ENCODE measurements at regions not wholly inside any gene's neighbourhood (a gene's known extent, or its start where the extent isn't known, plus 50 kb on each side); places are given as distances from the start of the nearest gene placed in this dataset.

GRCh38 chr5:62942384-62942783 is 363.8 kb downstream of the LRRC70 start:
- no peaks in the 10 kb centered on the region for H3K36me3 ChIP-seq (ENCODE audit: insufficient read depth, low read length)
- no peak overlapping the region for H3K9ac ChIP-seq (ENCODE audit: low read depth, low read length)
- 89% methylated on average over 4 of the region's 4 CpGs for WGBS
- no peaks in the 10 kb centered on the region for H3K27me3 ChIP-seq (ENCODE audit: insufficient read depth, low read length)
- H3K9me3 ChIP-seq (ENCODE audit: insufficient read depth, low read depth, low read length) = no peaks in the 10 kb centered on the region
- no peak overlapping the region for H3K4me3 ChIP-seq (ENCODE audit: low read length)
- no peak overlapping the region for H3K27ac ChIP-seq (ENCODE audit: low read depth, low read length)
- 0 out of 2 replicates have a peak, but pooled peaks cover 3% of the 10 kb centered on the region for H3K4me1 ChIP-seq (ENCODE audit: insufficient read depth, low read length)

GRCh38 chr5:62938927-62939326 is 360.3 kb downstream of the LRRC70 start:
- H3K4me1 ChIP-seq (ENCODE audit: insufficient read depth, low read length) = 0 out of 2 replicates have a peak, but pooled peaks cover 3% of the 10 kb centered on the region
- no peak overlapping the region for H3K9ac ChIP-seq (ENCODE audit: low read depth, low read length)
- no peaks in the 10 kb centered on the region for H3K36me3 ChIP-seq (ENCODE audit: insufficient read depth, low read length)
- no peak overlapping the region for H3K4me3 ChIP-seq (ENCODE audit: low read length)
- no peak overlapping the region for H3K27ac ChIP-seq (ENCODE audit: low read depth, low read length)
- WGBS = 68% methylated on average over 3 of the region's 3 CpGs
- H3K9me3 ChIP-seq (ENCODE audit: insufficient read depth, low read depth, low read length) = no peaks in the 10 kb centered on the region
- H3K27me3 ChIP-seq (ENCODE audit: insufficient read depth, low read length) = no peaks in the 10 kb centered on the region

- Histone ChIP-seq H3K9me3 (ENCODE audit: insufficient read depth, low read depth, low read length) (no peaks in the 10 kb centered on the region), H3K4me1 (ENCODE audit: insufficient read depth, low read length) (0 out of 2 replicates have a peak, but pooled peaks cover 3% of the 10 kb centered on the region), H3K27ac (ENCODE audit: low read depth, low read length) (no peak overlapping the region), H3K36me3 (ENCODE audit: insufficient read depth, low read length) (no peaks in the 10 kb centered on the region), H3K27me3 (ENCODE audit: insufficient read depth, low read length) (no peaks in the 10 kb centered on the region), H3K4me3 (ENCODE audit: low read length) (no peak overlapping the region), H3K9ac (ENCODE audit: low read depth, low read length) (no peak overlapping the region)
- 87% methylated on average over 3 of the region's 3 CpGs for WGBS
Observed at GRCh38 chr5:62937661-62938558, 359.3 kb downstream of the LRRC70 start.

- Histone ChIP-seq H3K4me1 (ENCODE audit: insufficient read depth, low read length) (0 out of 2 replicates have a peak, but pooled peaks cover 3% of the 10 kb centered on the region), H3K27ac (ENCODE audit: low read depth, low read length) (no peak overlapping the region), H3K9ac (ENCODE audit: low read depth, low read length) (no peak overlapping the region), H3K4me3 (ENCODE audit: low read length) (no peak overlapping the region), H3K27me3 (ENCODE audit: insufficient read depth, low read length) (no peaks in the 10 kb centered on the region), H3K9me3 (ENCODE audit: insufficient read depth, low read depth, low read length) (no peaks in the 10 kb centered on the region), H3K36me3 (ENCODE audit: insufficient read depth, low read length) (no peaks in the 10 kb centered on the region)
- WGBS = 85% methylated on average over 3 of the region's 3 CpGs
Observed at GRCh38 chr5:62935660-62936059, 357.0 kb downstream of the LRRC70 start.

- WGBS = 95% methylated on average over 1 of the region's 1 CpG
- Histone ChIP-seq H3K9ac (ENCODE audit: low read depth, low read length) (no peak overlapping the region), H3K9me3 (ENCODE audit: insufficient read depth, low read depth, low read length) (no peaks in the 10 kb centered on the region), H3K4me3 (ENCODE audit: low read length) (no peak overlapping the region), H3K27ac (ENCODE audit: low read depth, low read length) (no peak overlapping the region), H3K4me1 (ENCODE audit: insufficient read depth, low read length) (0 out of 2 replicates have a peak, but pooled peaks cover 3% of the 10 kb centered on the region), H3K27me3 (ENCODE audit: insufficient read depth, low read length) (no peaks in the 10 kb centered on the region), H3K36me3 (ENCODE audit: insufficient read depth, low read length) (no peaks in the 10 kb centered on the region)
Observed at GRCh38 chr5:62934319-62934718, 355.7 kb downstream of the LRRC70 start.

GRCh38 chr5:62933261-62933660 is 354.6 kb downstream of the LRRC70 start:
- no peaks in the 10 kb centered on the region for H3K36me3 ChIP-seq (ENCODE audit: insufficient read depth, low read length)
- H3K4me1 ChIP-seq (ENCODE audit: insufficient read depth, low read length) = no peaks in the 10 kb centered on the region
- H3K9me3 ChIP-seq (ENCODE audit: insufficient read depth, low read depth, low read length) = no peaks in the 10 kb centered on the region
- 90% methylated on average over 3 of the region's 3 CpGs for WGBS
- H3K27me3 ChIP-seq (ENCODE audit: insufficient read depth, low read length) = no peaks in the 10 kb centered on the region
- no peak overlapping the region for H3K27ac ChIP-seq (ENCODE audit: low read depth, low read length)
- no peak overlapping the region for H3K4me3 ChIP-seq (ENCODE audit: low read length)
- H3K9ac ChIP-seq (ENCODE audit: low read depth, low read length) = no peak overlapping the region

GRCh38 chr5:62931153-62931950 is 352.7 kb downstream of the LRRC70 start:
- Histone ChIP-seq H3K4me3 (ENCODE audit: low read length) (no peak overlapping the region), H3K27ac (ENCODE audit: low read depth, low read length) (no peak overlapping the region), H3K9ac (ENCODE audit: low read depth, low read length) (no peak overlapping the region), H3K4me1 (ENCODE audit: insufficient read depth, low read length) (no peaks in the 10 kb centered on the region), H3K27me3 (ENCODE audit: insufficient read depth, low read length) (no peaks in the 10 kb centered on the region), H3K9me3 (ENCODE audit: insufficient read depth, low read depth, low read length) (no peaks in the 10 kb centered on the region), H3K36me3 (ENCODE audit: insufficient read depth, low read length) (no peaks in the 10 kb centered on the region)
- WGBS = 87% methylated on average over 3 of the region's 3 CpGs

- WGBS = 84% methylated on average over 3 of the region's 3 CpGs
- H3K27me3 ChIP-seq (ENCODE audit: insufficient read depth, low read length) = no peaks in the 10 kb centered on the region
- H3K36me3 ChIP-seq (ENCODE audit: insufficient read depth, low read length) = no peaks in the 10 kb centered on the region
- no peaks in the 10 kb centered on the region for H3K4me1 ChIP-seq (ENCODE audit: insufficient read depth, low read length)
- H3K27ac ChIP-seq (ENCODE audit: low read depth, low read length) = no peak overlapping the region
- no peak overlapping the region for H3K4me3 ChIP-seq (ENCODE audit: low read length)
- no peaks in the 10 kb centered on the region for H3K9me3 ChIP-seq (ENCODE audit: insufficient read depth, low read depth, low read length)
- no peak overlapping the region for H3K9ac ChIP-seq (ENCODE audit: low read depth, low read length)
Observed at GRCh38 chr5:62922191-62922590, 343.6 kb downstream of the LRRC70 start.

GRCh38 chr5:62920856-62921255 is 342.2 kb downstream of the LRRC70 start:
- H3K9ac ChIP-seq (ENCODE audit: low read depth, low read length) = no peak overlapping the region
- no peaks in the 10 kb centered on the region for H3K27me3 ChIP-seq (ENCODE audit: insufficient read depth, low read length)
- no peaks in the 10 kb centered on the region for H3K4me1 ChIP-seq (ENCODE audit: insufficient read depth, low read length)
- H3K36me3 ChIP-seq (ENCODE audit: insufficient read depth, low read length) = no peaks in the 10 kb centered on the region
- H3K9me3 ChIP-seq (ENCODE audit: insufficient read depth, low read depth, low read length) = no peaks in the 10 kb centered on the region
- WGBS = 89% methylated on average over 1 of the region's 1 CpG
- no peak overlapping the region for H3K27ac ChIP-seq (ENCODE audit: low read depth, low read length)
- H3K4me3 ChIP-seq (ENCODE audit: low read length) = no peak overlapping the region

GRCh38 chr5:62909326-62909725 is 330.7 kb downstream of the LRRC70 start:
- Histone ChIP-seq H3K27me3 (ENCODE audit: insufficient read depth, low read length) (no peaks in the 10 kb centered on the region), H3K9me3 (ENCODE audit: insufficient read depth, low read depth, low read length) (no peaks in the 10 kb centered on the region), H3K27ac (ENCODE audit: low read depth, low read length) (no peak overlapping the region), H3K36me3 (ENCODE audit: insufficient read depth, low read length) (no peaks in the 10 kb centered on the region), H3K4me1 (ENCODE audit: insufficient read depth, low read length) (0 out of 2 replicates have a peak, but pooled peaks cover 3% of the 10 kb centered on the region), H3K9ac (ENCODE audit: low read depth, low read length) (no peak overlapping the region), H3K4me3 (ENCODE audit: low read length) (no peak overlapping the region)
- WGBS = 87% methylated on average over 1 of the region's 1 CpG

GRCh38 chr5:62902126-62902525 is 323.5 kb downstream of the LRRC70 start:
- Histone ChIP-seq H3K4me1 (ENCODE audit: insufficient read depth, low read length) (no peaks in the 10 kb centered on the region), H3K36me3 (ENCODE audit: insufficient read depth, low read length) (no peaks in the 10 kb centered on the region), H3K9ac (ENCODE audit: low read depth, low read length) (no peak overlapping the region), H3K4me3 (ENCODE audit: low read length) (no peak overlapping the region), H3K27ac (ENCODE audit: low read depth, low read length) (no peak overlapping the region), H3K27me3 (ENCODE audit: insufficient read depth, low read length) (no peaks in the 10 kb centered on the region), H3K9me3 (ENCODE audit: insufficient read depth, low read depth, low read length) (no peaks in the 10 kb centered on the region)
- WGBS = 92% methylated on average over 2 of the region's 2 CpGs

Measured in HUES64 (cell line).